KMS-11 (cell line): ENCODE measurements at regions not wholly inside any gene's neighbourhood (a gene's known extent, or its start where the extent isn't known, plus 50 kb on each side); places are given as distances from the start of the nearest gene placed in this dataset.

Source experiments
- H2AFZ ChIP-seq: fragments of 200-600 bp; sonication (generic); 2 replicates; pipeline ENCODE4 v1.6.1; 2016; ENCODE audit warnings: antibody characterized with exemption, mixed run types, low read depth
- H3K27ac ChIP-seq: fragments of 200-600 bp; sonication (generic); 2 replicates; pipeline ENCODE4 v1.6.1; 2016; ENCODE audit warnings: mild to moderate bottlenecking, mixed run types
- H3K27me3 ChIP-seq: fragments of 200-600 bp; sonication (generic); 2 replicates; pipeline ENCODE4 v1.6.1; 2017; ENCODE audit warnings: mild to moderate bottlenecking, low read depth, mixed run types, moderate library complexity; ENCODE audit not compliant: insufficient read depth
- H3K36me3 ChIP-seq: fragments of 200-600 bp; sonication (generic); 2 replicates; pipeline ENCODE4 v1.6.1; 2017; ENCODE audit warnings: mild to moderate bottlenecking, mixed run types; ENCODE audit not compliant: insufficient read depth
- H3K4me1 ChIP-seq: fragments of 200-600 bp; sonication (generic); 2 replicates; pipeline ENCODE4 v1.6.1; 2016; ENCODE audit warnings: mild to moderate bottlenecking, low read depth, mixed run types; ENCODE audit not compliant: poor library complexity, severe bottlenecking
- H3K4me2 ChIP-seq: fragments of 200-600 bp; sonication (generic); 2 replicates; pipeline ENCODE4 v1.7.0; 2016; ENCODE audit warnings: mild to moderate bottlenecking, mixed run types
- H3K4me3 ChIP-seq: fragments of 200-600 bp; sonication (generic); IDR thresholded peaks from 2 replicates; pipeline ENCODE4 v1.6.1; 2017; ENCODE audit warnings: low read depth, low read length, mixed read lengths; ENCODE audit not compliant: insufficient read depth
- H3K79me2 ChIP-seq: fragments of 200-600 bp; sonication (generic); 2 replicates; pipeline ENCODE4 v1.6.1; 2016; ENCODE audit warnings: low read depth, mixed run types; ENCODE audit not compliant: insufficient read depth
- H3K9ac ChIP-seq: fragments of 200-600 bp; sonication (generic); 2 replicates; pipeline ENCODE4 v1.6.1; 2016; ENCODE audit warnings: mild to moderate bottlenecking, mixed run types
- H4K20me1 ChIP-seq: fragments of 200-600 bp; sonication (generic); 2 replicates; pipeline ENCODE4 v1.6.1; 2016; ENCODE audit warnings: mild to moderate bottlenecking, mixed run types; ENCODE audit not compliant: insufficient read depth
- CTCF ChIP-seq: fragments of 200-600 bp; sonication (generic); conservative IDR thresholded peaks from 2 replicates; pipeline ENCODE4 v1.6.1; 2017; ENCODE audit warnings: low read depth, mild to moderate bottlenecking, antibody characterized with exemption, low read length, moderate library complexity, mixed read lengths

- H2AFZ ChIP-seq = no peak overlapping the region
- no peaks in the 10 kb centered on the region for H3K79me2 ChIP-seq
- H3K4me3 ChIP-seq = no peak overlapping the region
- no peaks in the 10 kb centered on the region for H4K20me1 ChIP-seq
- H3K4me1 ChIP-seq = no peaks in the 10 kb centered on the region
- H3K27me3 ChIP-seq = no peaks in the 10 kb centered on the region
- H3K36me3 ChIP-seq = no peaks in the 10 kb centered on the region
- no peak overlapping the region for H3K9ac ChIP-seq
- no peak overlapping the region for H3K27ac ChIP-seq
- TF ChIP-seq CTCF = no peak
- no peak overlapping the region for H3K4me2 ChIP-seq
Observed at GRCh38 chr16:74049027-74049426, 247.6 kb upstream of the PSMD7 start.

GRCh38 chr16:74046524-74046923 lies 250.1 kb upstream of the PSMD7 start:
- no peak overlapping the region for H3K4me2 ChIP-seq
- H3K9ac ChIP-seq = no peak overlapping the region
- no peaks in the 10 kb centered on the region for H3K27me3 ChIP-seq
- H3K27ac ChIP-seq = no peak overlapping the region
- H3K4me3 ChIP-seq = no peak overlapping the region
- H3K36me3 ChIP-seq = no peaks in the 10 kb centered on the region
- H3K4me1 ChIP-seq = no peaks in the 10 kb centered on the region
- no peak overlapping the region for H2AFZ ChIP-seq
- TF ChIP-seq CTCF = no peak
- no peaks in the 10 kb centered on the region for H4K20me1 ChIP-seq
- no peaks in the 10 kb centered on the region for H3K79me2 ChIP-seq

GRCh38 chr16:74045513-74045912 lies 251.1 kb upstream of the PSMD7 start:
- Histone ChIP-seq H3K27ac (no peak overlapping the region), H3K4me2 (no peak overlapping the region), H2AFZ (no peak overlapping the region), H3K79me2 (no peaks in the 10 kb centered on the region), H3K4me1 (no peaks in the 10 kb centered on the region), H3K36me3 (no peaks in the 10 kb centered on the region), H3K4me3 (no peak overlapping the region), H3K27me3 (no peaks in the 10 kb centered on the region), H4K20me1 (no peaks in the 10 kb centered on the region), H3K9ac (no peak overlapping the region)
- no peak for TF ChIP-seq CTCF

- H4K20me1 ChIP-seq = no peaks in the 10 kb centered on the region
- no peak overlapping the region for H3K9ac ChIP-seq
- no peaks in the 10 kb centered on the region for H3K4me1 ChIP-seq
- H3K4me3 ChIP-seq = no peak overlapping the region
- H2AFZ ChIP-seq = no peak overlapping the region
- H3K4me2 ChIP-seq = no peak overlapping the region
- no peaks in the 10 kb centered on the region for H3K79me2 ChIP-seq
- no peak overlapping the region for H3K27ac ChIP-seq
- no peaks in the 10 kb centered on the region for H3K27me3 ChIP-seq
- 0 out of 2 replicates have a peak, but pooled peaks have one; percentile 26 for TF ChIP-seq CTCF
- no peaks in the 10 kb centered on the region for H3K36me3 ChIP-seq
Observed at GRCh38 chr16:74035816-74036215, 260.8 kb upstream of the PSMD7 start.
